ENCODE measurements at regions not wholly inside any gene's neighbourhood (a gene's known extent, or its start where the extent isn't known, plus 50 kb on each side); places are given as distances from the start of the nearest gene placed in this dataset.

GRCh38 chr15:97679106-97679688 lies 281.3 kb upstream of the ARRDC4 start:
- DNase-seq: no peak

GRCh38 chr15:97680606-97681220 lies 279.8 kb upstream of the ARRDC4 start:
- DNase-seq: no peak

DNA sequence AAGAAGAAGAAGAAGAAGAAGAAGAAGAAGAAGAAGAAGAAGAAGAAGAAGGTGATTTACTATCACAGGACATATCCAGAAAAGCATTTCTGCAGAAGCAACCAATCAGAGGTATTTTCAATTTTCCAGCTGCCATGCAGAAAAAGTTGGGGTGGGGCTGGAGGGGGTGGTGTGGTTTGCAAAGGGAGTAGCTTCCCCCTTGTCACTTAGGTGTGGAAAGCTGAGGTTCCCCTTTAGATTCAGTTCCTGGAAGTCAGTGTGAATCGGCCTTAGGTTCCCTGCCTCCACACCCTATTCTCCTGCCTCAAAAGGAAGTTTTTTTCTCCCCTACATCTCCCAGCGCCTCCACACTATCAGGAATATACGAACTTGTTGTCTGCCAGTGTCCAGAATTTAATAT lies 276.7 kb upstream of the ARRDC4 start:
- no peak for DNase-seq

- DNase-seq: no peak
Observed at GRCh38 chr15:97684249-97684648, 276.3 kb upstream of the ARRDC4 start.

DNA sequence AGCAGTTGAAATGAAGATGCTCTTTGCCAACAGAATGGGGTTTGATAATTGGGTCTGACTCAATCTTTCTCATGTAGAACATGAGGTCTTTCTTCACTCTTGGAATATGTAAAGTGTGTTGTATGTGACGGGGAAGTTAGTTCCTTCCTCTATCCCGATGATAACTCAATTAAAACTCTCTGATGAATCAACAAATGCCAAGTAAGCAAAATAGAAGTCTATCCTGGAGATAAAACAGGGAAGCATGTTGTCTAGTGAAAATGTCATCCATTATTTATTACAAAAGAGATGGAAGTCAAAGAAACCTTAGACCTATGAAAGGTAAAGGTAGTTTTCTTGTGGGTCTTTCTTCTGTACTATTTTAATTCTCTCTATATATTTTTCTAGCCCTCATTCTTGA lies 274.2 kb upstream of the ARRDC4 start:
- DNase-seq: no peak

- DNase-seq: no peak
Observed at GRCh38 chr15:97687654-97688053, 272.8 kb upstream of the ARRDC4 start.

DNA sequence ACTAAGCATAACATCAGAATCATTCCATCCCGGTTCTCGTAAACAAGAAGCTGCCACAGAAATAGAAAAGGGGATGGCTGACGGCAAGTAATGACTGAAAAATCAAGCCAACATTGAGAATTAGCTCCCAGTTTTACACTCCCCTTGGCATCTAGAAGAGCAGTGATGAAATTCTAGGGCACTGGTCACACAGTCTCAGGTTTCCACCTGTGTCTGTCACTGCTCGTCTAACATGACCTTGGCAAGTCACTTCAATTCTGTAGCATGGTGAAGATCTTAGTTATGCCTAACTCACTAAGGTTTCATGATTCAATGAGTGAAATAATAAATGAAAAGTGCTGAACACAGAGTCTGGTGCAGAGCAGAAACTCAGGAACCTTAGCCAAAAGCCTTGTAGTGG lies 272.3 kb upstream of the ARRDC4 start:
- no peak for DNase-seq

DNA sequence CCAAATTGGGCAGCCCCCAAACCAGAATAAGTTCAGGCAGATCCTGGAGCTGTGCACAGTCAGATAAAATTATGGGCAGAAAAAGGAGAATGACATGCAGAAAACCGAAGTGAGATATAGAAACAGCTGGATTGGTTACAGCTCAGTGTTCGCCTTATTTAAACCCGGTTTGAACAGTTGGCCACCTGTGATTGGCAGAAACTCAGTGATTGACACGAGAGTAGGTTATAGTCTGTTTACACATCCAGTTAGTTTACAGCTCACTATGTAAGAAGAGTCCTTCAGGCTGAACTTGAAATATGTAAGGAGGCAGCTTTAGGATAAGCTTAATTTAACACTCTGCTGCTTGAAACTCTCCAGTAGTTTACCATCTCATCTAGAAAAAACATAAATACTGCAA lies 271.6 kb upstream of the ARRDC4 start:
- DNase-seq: no peak

- no peak for DNase-seq
Observed at GRCh38 chr15:97691078-97691477, 269.4 kb upstream of the ARRDC4 start.

DNA sequence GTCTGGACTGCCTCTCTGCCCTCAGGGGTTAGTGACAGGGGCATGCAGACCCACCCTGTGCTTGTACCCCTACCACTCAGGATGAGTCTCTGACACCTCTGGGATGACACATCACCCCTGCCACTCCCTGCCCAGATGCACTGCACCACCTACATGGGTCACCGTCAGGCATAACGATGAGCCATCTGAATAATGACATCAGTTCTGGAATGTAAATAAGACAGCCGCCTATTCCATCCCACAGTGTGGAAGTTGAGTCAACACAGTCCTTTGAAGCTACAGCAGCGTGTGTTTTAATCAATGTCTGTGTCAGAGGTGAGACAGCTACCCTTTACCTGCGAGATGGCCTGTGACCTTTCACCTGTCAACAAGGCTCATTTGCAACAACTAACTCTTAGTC lies 268.7 kb upstream of the ARRDC4 start:
- DNase-seq: no peak

DNA sequence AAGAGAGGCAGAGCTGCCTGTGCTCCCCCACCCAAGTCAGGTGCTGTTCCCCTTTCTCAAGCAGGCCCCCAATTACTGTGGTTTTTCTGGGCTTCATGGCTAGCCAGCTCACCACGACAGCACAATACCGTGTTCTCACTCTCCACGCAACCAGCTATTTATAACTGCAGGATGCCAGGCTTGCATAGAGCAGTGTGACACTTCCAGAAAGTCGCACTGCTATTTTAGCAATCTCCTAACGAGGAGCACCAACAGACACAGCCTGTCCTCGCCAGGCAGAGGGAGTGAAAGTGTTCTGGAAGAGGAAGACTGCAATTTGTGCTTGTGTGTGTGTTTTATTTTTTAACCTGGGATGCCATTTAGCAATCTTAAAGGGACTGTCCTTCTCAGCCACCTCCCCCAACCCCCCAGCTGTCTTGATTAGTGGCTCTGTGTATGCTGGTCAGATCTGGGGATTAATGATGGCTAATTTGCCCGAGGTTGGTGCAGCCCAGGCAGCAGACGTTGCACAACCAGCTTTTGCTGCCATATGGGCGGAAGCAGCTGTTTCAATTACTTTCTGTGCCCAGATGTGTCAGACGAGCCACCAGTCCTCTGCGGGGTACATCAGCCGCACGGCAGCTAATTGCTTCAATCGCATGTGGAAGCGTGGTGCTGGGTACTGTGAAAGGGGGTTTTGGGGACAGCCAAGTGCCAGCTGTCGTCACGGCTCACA lies 268.0 kb upstream of the ARRDC4 start:
- DNase-seq: no peak

DNA sequence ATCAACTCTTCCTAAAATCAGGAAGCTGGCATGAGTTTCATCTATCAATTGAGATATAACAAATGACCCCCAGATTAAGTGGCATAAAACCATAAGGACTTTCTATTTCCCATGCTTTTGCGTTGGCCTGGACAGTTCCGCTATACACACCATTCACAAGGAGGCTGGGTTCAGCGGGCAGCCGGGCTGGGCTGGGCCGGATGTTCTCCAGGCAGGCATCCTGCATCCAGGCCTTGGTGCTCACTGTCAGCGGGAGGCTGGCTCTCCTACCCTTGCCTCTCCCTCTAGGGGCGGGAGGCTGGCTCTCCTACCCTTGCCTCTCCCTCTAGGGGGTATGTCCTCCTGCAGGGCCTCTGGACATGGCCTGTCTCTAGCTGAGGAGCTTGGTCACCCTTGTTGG lies 266.0 kb upstream of the ARRDC4 start:
- no peak for DNase-seq

DNA sequence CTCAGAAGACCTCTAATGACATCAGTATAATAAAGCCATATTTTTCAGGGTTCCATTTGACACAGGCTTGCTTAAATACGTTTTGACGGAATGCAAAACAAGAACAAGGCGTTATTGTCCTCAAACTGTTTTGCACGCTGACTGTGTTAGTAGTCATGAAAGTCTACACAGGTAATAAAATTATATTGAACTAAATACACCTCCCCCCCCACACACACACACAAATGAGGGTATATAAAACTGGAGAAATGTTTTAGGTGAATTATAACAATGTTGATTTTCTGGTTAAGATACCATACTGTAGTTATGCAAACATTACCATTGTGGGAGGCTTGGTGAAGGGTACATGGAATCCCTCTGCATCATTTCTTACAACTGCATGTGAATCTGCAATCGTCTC lies 257.1 kb upstream of the ARRDC4 start:
- no peak for DNase-seq

DNA sequence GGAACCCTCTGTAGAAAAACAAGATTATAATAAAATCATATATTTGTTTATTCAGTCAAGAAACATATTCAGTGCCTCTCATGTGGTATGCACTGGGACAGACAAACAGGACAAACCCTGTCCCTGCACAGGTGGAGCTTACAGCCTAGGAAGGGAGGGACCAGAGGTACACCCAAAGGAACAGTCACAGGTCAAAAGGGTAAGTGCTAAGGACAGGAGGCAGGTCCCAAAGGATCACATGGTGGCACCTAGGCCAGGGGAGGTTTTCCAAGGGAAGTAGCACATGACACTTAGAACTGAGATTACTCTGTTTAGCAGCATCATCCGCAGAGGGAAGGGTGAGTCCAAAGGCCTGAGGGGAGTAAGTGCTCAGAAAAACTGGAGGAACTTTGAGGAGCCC lies 254.4 kb upstream of the ARRDC4 start:
- no peak for DNase-seq

- DNase-seq: no peak
Observed at GRCh38 chr15:97708252-97708651, 252.3 kb upstream of the ARRDC4 start.

DNA sequence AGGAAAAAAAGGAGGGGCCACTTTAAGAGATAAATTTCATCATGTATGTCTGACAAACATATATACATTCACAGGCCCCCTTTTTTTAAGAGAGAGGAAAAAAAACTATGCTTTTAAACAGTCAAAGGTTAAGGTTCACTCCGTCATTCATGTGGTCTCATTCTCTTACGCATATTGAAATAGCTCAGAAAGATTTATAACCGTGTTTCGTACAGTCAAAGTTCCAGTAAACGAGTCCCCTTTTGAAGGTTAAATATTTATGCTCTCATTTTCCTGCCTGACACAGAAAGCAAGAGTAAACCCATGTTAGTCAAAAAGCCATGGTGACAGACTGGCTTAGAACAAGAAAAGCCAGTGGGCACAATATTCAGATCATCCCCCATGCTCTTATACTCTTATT lies 248.0 kb upstream of the ARRDC4 start:
- no peak for DNase-seq

- no peak for DNase-seq
Observed at GRCh38 chr15:97717806-97718205, 242.7 kb upstream of the ARRDC4 start.

DNA sequence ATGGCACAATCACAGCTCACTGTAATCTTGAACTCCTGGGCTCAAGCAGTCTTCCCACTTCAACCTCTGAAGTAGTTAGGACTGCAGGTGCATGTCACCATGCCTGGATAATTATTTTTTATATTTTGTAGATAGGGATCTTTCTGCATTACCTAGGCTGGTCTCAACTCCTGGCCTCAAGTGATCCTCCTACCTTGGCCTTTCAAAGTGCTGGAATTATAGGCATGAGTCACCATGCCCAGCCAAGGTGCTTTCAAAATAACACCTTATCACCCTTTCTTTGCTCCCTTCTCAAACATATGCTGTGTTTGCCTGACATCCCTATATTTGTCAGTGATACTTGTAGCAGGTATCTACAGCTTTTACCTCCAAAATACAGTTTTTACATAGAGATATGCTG lies 242.0 kb upstream of the ARRDC4 start:
- DNase-seq: no peak

- DNase-seq: no peak
Observed at GRCh38 chr15:97728791-97729190, 231.7 kb upstream of the ARRDC4 start.

- no peak for DNase-seq
Observed at GRCh38 chr15:97729270-97729669, 231.2 kb upstream of the ARRDC4 start.

- DNase-seq: no peak
Observed at GRCh38 chr15:97730315-97730714, 230.2 kb upstream of the ARRDC4 start.

GRCh38 chr15:97731859-97732258 lies 228.6 kb upstream of the ARRDC4 start:
- no peak for DNase-seq

DNA sequence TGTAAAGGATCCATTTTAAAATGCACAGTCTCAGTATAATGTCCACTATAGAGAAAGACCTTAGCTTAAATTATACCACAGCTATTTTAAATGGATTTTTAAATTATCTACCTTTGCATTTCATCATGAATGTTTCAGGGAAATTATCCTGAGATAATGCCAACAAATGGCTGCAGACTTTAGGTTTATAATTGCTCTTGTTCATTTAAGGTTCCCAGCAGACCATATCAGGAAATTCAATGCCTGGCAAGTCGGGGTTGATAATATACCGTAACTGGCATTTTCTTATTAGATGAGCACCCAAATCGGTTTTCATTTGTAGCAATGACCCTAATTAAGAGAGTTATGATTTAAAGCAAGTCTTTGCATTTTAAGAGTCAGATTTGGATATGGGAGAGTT lies 227.1 kb upstream of the ARRDC4 start:
- no peak for DNase-seq

DNA sequence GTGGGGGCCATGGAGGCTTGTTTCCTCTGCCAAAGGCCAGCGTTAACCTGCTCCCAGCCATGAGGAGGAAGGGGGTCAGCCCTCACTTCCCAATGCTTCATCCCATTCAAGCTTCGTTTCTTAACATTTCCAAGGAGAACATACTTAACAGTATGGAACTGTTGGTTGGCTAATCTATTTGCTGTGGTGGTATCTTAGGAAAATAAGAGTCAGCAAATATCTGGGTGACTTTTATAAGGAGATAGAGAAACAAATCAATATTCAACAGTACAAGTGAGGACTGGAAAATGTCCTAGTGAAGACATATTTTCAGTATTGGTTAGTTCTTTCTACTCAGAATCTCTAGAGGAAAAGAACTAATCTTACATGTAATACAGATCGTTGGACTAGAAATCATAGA lies 223.8 kb upstream of the ARRDC4 start:
- no peak for DNase-seq
